ENCODE measurements at regions not wholly inside any gene's neighbourhood (a gene's known extent, or its start where the extent isn't known, plus 50 kb on each side); places are given as distances from the start of the nearest gene placed in this dataset.
A peak's percentile ranks its signal among the peaks of the same experiment; 100 is the strongest.

- TF ChIP-seq SIN3A (IDR thresholded peaks at IDR 0.05; ENCODE audit: borderline replicate concordance, insufficient read depth, low read length) (0 out of 2 replicates have a peak, but pooled peaks have one; percentile 31), FOXP2 (optimal IDR thresholded peaks at IDR 0.05; ENCODE audit: borderline replicate concordance, extremely low read depth, extremely low read length, insufficient read depth) (peak; percentile 30), POLR2AphosphoS5 (IDR thresholded peaks at IDR 0.05; ENCODE audit: low read depth, low read length) (no peak), TAF1 (IDR thresholded peaks at IDR 0.05; ENCODE audit: borderline replicate concordance, insufficient read depth, low read length) (no peak)
- TF ChIP-seq, protein P1, sequence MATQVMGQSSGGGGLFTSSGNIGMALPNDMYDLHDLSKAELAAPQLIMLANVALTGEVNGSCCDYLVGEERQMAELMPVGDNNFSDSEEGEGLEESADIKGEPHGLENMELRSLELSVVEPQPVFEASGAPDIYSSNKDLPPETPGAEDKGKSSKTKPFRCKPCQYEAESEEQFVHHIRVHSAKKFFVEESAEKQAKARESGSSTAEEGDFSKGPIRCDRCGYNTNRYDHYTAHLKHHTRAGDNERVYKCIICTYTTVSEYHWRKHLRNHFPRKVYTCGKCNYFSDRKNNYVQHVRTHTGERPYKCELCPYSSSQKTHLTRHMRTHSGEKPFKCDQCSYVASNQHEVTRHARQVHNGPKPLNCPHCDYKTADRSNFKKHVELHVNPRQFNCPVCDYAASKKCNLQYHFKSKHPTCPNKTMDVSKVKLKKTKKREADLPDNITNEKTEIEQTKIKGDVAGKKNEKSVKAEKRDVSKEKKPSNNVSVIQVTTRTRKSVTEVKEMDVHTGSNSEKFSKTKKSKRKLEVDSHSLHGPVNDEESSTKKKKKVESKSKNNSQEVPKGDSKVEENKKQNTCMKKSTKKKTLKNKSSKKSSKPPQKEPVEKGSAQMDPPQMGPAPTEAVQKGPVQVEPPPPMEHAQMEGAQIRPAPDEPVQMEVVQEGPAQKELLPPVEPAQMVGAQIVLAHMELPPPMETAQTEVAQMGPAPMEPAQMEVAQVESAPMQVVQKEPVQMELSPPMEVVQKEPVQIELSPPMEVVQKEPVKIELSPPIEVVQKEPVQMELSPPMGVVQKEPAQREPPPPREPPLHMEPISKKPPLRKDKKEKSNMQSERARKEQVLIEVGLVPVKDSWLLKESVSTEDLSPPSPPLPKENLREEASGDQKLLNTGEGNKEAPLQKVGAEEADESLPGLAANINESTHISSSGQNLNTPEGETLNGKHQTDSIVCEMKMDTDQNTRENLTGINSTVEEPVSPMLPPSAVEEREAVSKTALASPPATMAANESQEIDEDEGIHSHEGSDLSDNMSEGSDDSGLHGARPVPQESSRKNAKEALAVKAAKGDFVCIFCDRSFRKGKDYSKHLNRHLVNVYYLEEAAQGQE (IDR thresholded peaks at IDR 0.05; ENCODE audit: insufficient read depth in 1 of 2, low read depth in 2 of 2, low read length in 2 of 2), result peak in 1 of 2 experiments; percentile 58; a peak in 1 of 4 replicates
Observed at GRCh38 chr1:59043796-59044195, 253.1 kb upstream of the FGGY start.

DNA sequence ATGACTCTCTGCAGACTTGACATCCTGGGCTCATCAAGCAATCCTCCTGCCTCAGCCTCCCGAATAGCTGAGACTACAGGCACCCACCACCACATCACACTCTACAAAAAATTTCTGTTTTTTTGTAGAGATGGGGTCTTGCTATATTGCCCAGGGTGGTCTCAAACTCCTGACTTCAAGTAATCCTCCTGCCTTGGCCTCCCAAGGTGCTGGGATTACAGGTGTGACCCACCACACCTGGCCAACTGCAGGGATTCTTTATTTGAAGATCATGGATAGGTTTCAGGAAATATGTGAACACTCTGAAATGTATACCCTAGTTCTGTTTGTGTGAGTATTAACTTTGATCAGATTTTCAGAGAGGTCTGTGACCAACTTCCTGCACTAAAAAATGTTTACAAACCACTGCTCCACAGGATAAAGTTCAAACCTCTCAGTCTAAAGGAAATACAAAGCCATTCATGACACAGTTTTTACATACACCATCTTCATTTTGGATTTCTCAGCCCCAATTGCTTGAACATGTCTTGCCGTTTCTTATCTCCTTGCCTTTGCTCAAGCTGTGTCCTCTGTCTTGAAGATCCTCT, 252.3 kb upstream of the FGGY start:
- TF ChIP-seq TAF1 (IDR thresholded peaks at IDR 0.05; ENCODE audit: borderline replicate concordance, insufficient read depth, low read length), result no peak
- TF ChIP-seq POLR2AphosphoS5 (IDR thresholded peaks at IDR 0.05; ENCODE audit: low read depth, low read length), result no peak
- TF ChIP-seq FOXP2 (optimal IDR thresholded peaks at IDR 0.05; ENCODE audit: borderline replicate concordance, extremely low read depth, extremely low read length, insufficient read depth), result no peak
- TF ChIP-seq, protein P1 (IDR thresholded peaks at IDR 0.05; ENCODE audit: insufficient read depth in 1 of 2, low read depth in 2 of 2, low read length in 2 of 2), result no peak
- no peak for TF ChIP-seq SIN3A (IDR thresholded peaks at IDR 0.05; ENCODE audit: borderline replicate concordance, insufficient read depth, low read length)

GRCh38 chr1:59045137-59045536, 251.8 kb upstream of the FGGY start:
- no peak for TF ChIP-seq SIN3A (IDR thresholded peaks at IDR 0.05; ENCODE audit: borderline replicate concordance, insufficient read depth, low read length)
- no peak for TF ChIP-seq FOXP2 (optimal IDR thresholded peaks at IDR 0.05; ENCODE audit: borderline replicate concordance, extremely low read depth, extremely low read length, insufficient read depth)
- TF ChIP-seq, protein P1 (IDR thresholded peaks at IDR 0.05; ENCODE audit: insufficient read depth in 1 of 2, low read depth in 2 of 2, low read length in 2 of 2), result no peak
- no peak for TF ChIP-seq TAF1 (IDR thresholded peaks at IDR 0.05; ENCODE audit: borderline replicate concordance, insufficient read depth, low read length)
- TF ChIP-seq POLR2AphosphoS5 (IDR thresholded peaks at IDR 0.05; ENCODE audit: low read depth, low read length), result no peak

- TF ChIP-seq, protein P1 (IDR thresholded peaks at IDR 0.05; ENCODE audit: insufficient read depth in 1 of 2, low read depth in 2 of 2, low read length in 2 of 2), result no peak
- TF ChIP-seq POLR2AphosphoS5 (IDR thresholded peaks at IDR 0.05; ENCODE audit: low read depth, low read length) (no peak), FOXP2 (optimal IDR thresholded peaks at IDR 0.05; ENCODE audit: borderline replicate concordance, extremely low read depth, extremely low read length, insufficient read depth) (no peak), SIN3A (IDR thresholded peaks at IDR 0.05; ENCODE audit: borderline replicate concordance, insufficient read depth, low read length) (no peak), TAF1 (IDR thresholded peaks at IDR 0.05; ENCODE audit: borderline replicate concordance, insufficient read depth, low read length) (no peak)
Observed at GRCh38 chr1:59045636-59046035, 251.3 kb upstream of the FGGY start.

Data from PFSK-1 (cell line).